ENCODE measurements at regions not wholly inside any gene's neighbourhood (a gene's known extent, or its start where the extent isn't known, plus 50 kb on each side); places are given as distances from the start of the nearest gene placed in this dataset.
"Not testable (repeated sequence)": the region's sequence is repeated elsewhere in the genome, so short reads cannot be mapped to it uniquely, and the experiment has no call there.

GRCh38 chr1:189769448-189769847 lies 708.2 kb downstream of the BRINP3 start:
- DNase-seq (ENCODE audit: low read depth) = peak; percentile 40

- DNase-seq (ENCODE audit: low read depth) = no peak
Measured at GRCh38 chr1:189774721-189775287, 702.9 kb downstream of the BRINP3 start.

GRCh38 chr1:189775343-189775742 lies 702.3 kb downstream of the BRINP3 start:
- peak; percentile 94 for DNase-seq (ENCODE audit: low read depth)

GRCh38 chr1:189779034-189779433 lies 698.6 kb downstream of the BRINP3 start:
- DNase-seq (ENCODE audit: low read depth) = no peak

GRCh38 chr1:189782295-189782694 lies 695.4 kb downstream of the BRINP3 start:
- no peak for DNase-seq (ENCODE audit: low read depth)

- no peak for DNase-seq (ENCODE audit: low read depth)
Measured at GRCh38 chr1:189783456-189783855, 694.2 kb downstream of the BRINP3 start.

GRCh38 chr1:189786761-189787160 lies 690.9 kb downstream of the BRINP3 start:
- no peak for DNase-seq (ENCODE audit: low read depth)

- DNase-seq (ENCODE audit: low read depth) = peak; percentile 12
Measured at GRCh38 chr1:189787201-189787600, 690.5 kb downstream of the BRINP3 start.

- DNase-seq (ENCODE audit: low read depth) = no peak
Measured at GRCh38 chr1:189790335-189790734, 687.3 kb downstream of the BRINP3 start.

- DNase-seq (ENCODE audit: low read depth) = no peak
Measured at GRCh38 chr1:189803364-189803763, 674.3 kb downstream of the BRINP3 start.

- no peak for DNase-seq (ENCODE audit: low read depth)
Measured at GRCh38 chr1:189804352-189804751, 673.3 kb downstream of the BRINP3 start.

GRCh38 chr1:189805735-189806134 lies 671.9 kb downstream of the BRINP3 start:
- DNase-seq (ENCODE audit: low read depth) = no peak

- DNase-seq (ENCODE audit: low read depth) = not testable (repeated sequence)
Measured at GRCh38 chr1:189810639-189811038, 667.0 kb downstream of the BRINP3 start.

GRCh38 chr1:189811960-189812359 lies 665.7 kb downstream of the BRINP3 start:
- no peak for DNase-seq (ENCODE audit: low read depth)

GRCh38 chr1:189816558-189816957 lies 661.1 kb downstream of the BRINP3 start:
- DNase-seq (ENCODE audit: low read depth) = no peak

- no peak for DNase-seq (ENCODE audit: low read depth)
Measured at GRCh38 chr1:189819751-189820150, 657.9 kb downstream of the BRINP3 start.

- peak; percentile 34 for DNase-seq (ENCODE audit: low read depth)
Measured at GRCh38 chr1:189821833-189822232, 655.8 kb downstream of the BRINP3 start.

GRCh38 chr1:189834813-189835212 lies 642.9 kb downstream of the BRINP3 start:
- no peak for DNase-seq (ENCODE audit: low read depth)

GRCh38 chr1:189847613-189848012 lies 630.1 kb downstream of the BRINP3 start:
- DNase-seq (ENCODE audit: low read depth) = no peak

GRCh38 chr1:189851806-189852367 lies 625.8 kb downstream of the BRINP3 start:
- no peak for DNase-seq (ENCODE audit: low read depth)

- peak; percentile 18 for DNase-seq (ENCODE audit: low read depth)
Measured at GRCh38 chr1:189859385-189859977, 618.2 kb downstream of the BRINP3 start.

- DNase-seq (ENCODE audit: low read depth) = no peak
Measured at GRCh38 chr1:189866606-189867005, 611.1 kb downstream of the BRINP3 start.

GRCh38 chr1:189868021-189868420 lies 609.6 kb downstream of the BRINP3 start:
- no peak for DNase-seq (ENCODE audit: low read depth)

Measured in iris pigment epithelial cell (primary cell).